ENCODE measurements at regions not wholly inside any gene's neighbourhood (a gene's known extent, or its start where the extent isn't known, plus 50 kb on each side); places are given as distances from the start of the nearest gene placed in this dataset.

DNA sequence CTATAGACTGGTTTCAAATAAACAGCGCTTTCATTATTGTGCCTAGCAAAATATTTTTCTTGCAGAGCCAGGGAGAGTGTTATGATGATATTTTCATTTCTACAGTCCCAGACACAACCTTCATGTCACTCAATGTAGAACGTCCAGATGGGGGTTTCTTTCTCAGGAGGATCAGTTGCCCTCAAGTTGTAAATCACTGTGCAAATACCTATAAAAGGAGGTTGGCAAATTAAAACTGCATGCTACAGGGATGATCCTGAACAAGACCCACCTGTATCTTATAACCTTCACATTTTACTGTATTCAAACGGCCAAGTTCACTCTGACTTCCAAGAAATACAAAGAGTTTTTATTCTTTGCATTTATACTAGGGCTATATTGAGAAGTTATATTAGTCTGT is 486.0 kb downstream of the EDEM1 start:
- H3K9me3 ChIP-seq (ENCODE audit: control insufficient read depth in 2 of 2, insufficient read depth in 1 of 2, low read length in 1 of 2) = no peaks in the 10 kb centered on the region
- H3K27me3 ChIP-seq (ENCODE audit: control insufficient read depth in 2 of 2, insufficient read depth in 1 of 2, low read length in 1 of 2) = no peaks in the 10 kb centered on the region
- no peaks in the 10 kb centered on the region for H3K4me1 ChIP-seq (ENCODE audit: control insufficient read depth in 2 of 2, insufficient read depth in 2 of 2, low read length in 2 of 2)
- H3K27ac ChIP-seq (ENCODE audit: low read depth in 1 of 2, low read length in 1 of 2) = no peak overlapping the region
- no peaks in the 10 kb centered on the region for H3K36me3 ChIP-seq (ENCODE audit: control insufficient read depth in 2 of 2, insufficient read depth in 2 of 2, low read length in 1 of 2)
- 92% methylated on average over 3 of the region's 3 CpGs for WGBS
- DNase-seq (ENCODE audit: low read depth in 6 of 9, low spot score in 9 of 9) = no peak
- H3K4me3 ChIP-seq (ENCODE audit: low read length in 2 of 2) = no peak overlapping the region

DNA sequence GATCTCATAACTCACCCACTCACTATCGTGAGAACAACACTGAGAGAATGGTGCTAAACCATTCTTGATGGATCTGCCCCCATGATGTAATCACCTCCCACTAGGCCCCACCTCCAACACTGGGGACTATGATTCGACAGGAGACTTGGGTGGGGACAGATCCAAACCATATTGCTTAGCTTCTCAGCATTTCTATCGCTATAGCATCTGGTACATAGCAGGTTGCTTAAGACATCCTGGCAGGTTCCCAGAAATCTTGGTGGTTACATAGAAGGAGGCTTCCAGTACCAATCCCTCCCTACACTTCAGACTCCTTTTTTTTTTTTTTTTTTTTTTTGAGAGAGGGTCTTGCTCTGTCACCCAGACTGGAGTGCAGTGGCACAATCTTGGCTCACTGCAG is 487.8 kb downstream of the EDEM1 start:
- H3K9me3 ChIP-seq (ENCODE audit: control insufficient read depth in 2 of 2, insufficient read depth in 1 of 2, low read length in 1 of 2) = no peaks in the 10 kb centered on the region
- H3K27me3 ChIP-seq (ENCODE audit: control insufficient read depth in 2 of 2, insufficient read depth in 1 of 2, low read length in 1 of 2) = no peaks in the 10 kb centered on the region
- no peak for DNase-seq (ENCODE audit: low read depth in 6 of 9, low spot score in 9 of 9)
- no peak overlapping the region for H3K27ac ChIP-seq (ENCODE audit: low read depth in 1 of 2, low read length in 1 of 2)
- H3K36me3 ChIP-seq (ENCODE audit: control insufficient read depth in 2 of 2, insufficient read depth in 2 of 2, low read length in 1 of 2) = no peaks in the 10 kb centered on the region
- 97% methylated on average over 3 of the region's 3 CpGs for WGBS
- no peaks in the 10 kb centered on the region for H3K4me1 ChIP-seq (ENCODE audit: control insufficient read depth in 2 of 2, insufficient read depth in 2 of 2, low read length in 2 of 2)
- no peak overlapping the region for H3K4me3 ChIP-seq (ENCODE audit: low read length in 2 of 2)

DNA sequence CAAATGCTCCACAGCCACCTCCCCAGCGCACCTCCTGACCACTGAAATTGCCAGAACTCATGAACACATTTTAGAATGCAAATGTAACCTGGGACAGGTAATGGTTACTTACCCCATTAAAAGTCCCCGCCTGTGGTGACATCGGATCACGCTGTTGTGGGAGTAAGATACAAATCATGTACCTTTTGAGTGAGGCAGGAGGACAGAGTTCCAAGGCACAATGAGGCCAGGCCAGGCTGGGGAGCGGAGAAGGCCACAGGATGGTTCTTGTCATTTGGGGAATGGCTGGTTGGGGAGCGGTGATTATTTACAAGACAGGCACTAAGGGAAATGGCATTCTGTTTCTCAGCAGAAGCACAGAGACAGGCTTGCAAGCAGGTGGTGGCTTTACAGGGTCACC is 490.0 kb downstream of the EDEM1 start:
- Histone ChIP-seq H3K4me1 (ENCODE audit: control insufficient read depth in 2 of 2, insufficient read depth in 2 of 2, low read length in 2 of 2) (no peaks in the 10 kb centered on the region), H3K36me3 (ENCODE audit: control insufficient read depth in 2 of 2, insufficient read depth in 2 of 2, low read length in 1 of 2) (no peaks in the 10 kb centered on the region), H3K9me3 (ENCODE audit: control insufficient read depth in 2 of 2, insufficient read depth in 1 of 2, low read length in 1 of 2) (no peaks in the 10 kb centered on the region), H3K27ac (ENCODE audit: low read depth in 1 of 2, low read length in 1 of 2) (no peak overlapping the region), H3K4me3 (ENCODE audit: low read length in 2 of 2) (no peak overlapping the region), H3K27me3 (ENCODE audit: control insufficient read depth in 2 of 2, insufficient read depth in 1 of 2, low read length in 1 of 2) (no peaks in the 10 kb centered on the region)
- 96% methylated on average over 6 of the region's 6 CpGs for WGBS
- no peak for DNase-seq (ENCODE audit: low read depth in 6 of 9, low spot score in 9 of 9)

DNA sequence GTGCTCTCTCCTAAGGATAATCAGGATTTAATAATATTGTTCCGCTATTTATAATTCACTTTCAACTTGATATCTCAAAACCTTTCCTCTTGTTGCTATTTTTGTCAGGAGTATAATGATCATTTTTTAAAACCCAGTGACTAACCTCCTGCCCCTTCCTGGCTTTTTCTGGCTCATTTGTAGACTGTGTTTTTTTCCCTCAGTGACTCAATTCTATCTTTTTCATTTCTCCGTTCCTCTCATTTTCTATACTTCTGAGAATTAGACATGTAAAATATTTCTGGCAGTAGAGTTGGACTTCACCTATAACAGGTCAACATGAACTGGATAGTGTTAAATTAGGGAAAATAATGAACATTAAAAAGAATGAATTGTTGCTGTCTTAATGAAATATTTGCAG is 490.7 kb downstream of the EDEM1 start:
- no peak for DNase-seq (ENCODE audit: low read depth in 6 of 9, low spot score in 9 of 9)
- no peak overlapping the region for H3K27ac ChIP-seq (ENCODE audit: low read depth in 1 of 2, low read length in 1 of 2)
- no peak overlapping the region for H3K4me3 ChIP-seq (ENCODE audit: low read length in 2 of 2)
- H3K27me3 ChIP-seq (ENCODE audit: control insufficient read depth in 2 of 2, insufficient read depth in 1 of 2, low read length in 1 of 2) = no peaks in the 10 kb centered on the region
- no peaks in the 10 kb centered on the region for H3K4me1 ChIP-seq (ENCODE audit: control insufficient read depth in 2 of 2, insufficient read depth in 2 of 2, low read length in 2 of 2)
- no peaks in the 10 kb centered on the region for H3K36me3 ChIP-seq (ENCODE audit: control insufficient read depth in 2 of 2, insufficient read depth in 2 of 2, low read length in 1 of 2)
- WGBS = 96% methylated on average over 2 of the region's 2 CpGs
- H3K9me3 ChIP-seq (ENCODE audit: control insufficient read depth in 2 of 2, insufficient read depth in 1 of 2, low read length in 1 of 2) = no peaks in the 10 kb centered on the region

DNA sequence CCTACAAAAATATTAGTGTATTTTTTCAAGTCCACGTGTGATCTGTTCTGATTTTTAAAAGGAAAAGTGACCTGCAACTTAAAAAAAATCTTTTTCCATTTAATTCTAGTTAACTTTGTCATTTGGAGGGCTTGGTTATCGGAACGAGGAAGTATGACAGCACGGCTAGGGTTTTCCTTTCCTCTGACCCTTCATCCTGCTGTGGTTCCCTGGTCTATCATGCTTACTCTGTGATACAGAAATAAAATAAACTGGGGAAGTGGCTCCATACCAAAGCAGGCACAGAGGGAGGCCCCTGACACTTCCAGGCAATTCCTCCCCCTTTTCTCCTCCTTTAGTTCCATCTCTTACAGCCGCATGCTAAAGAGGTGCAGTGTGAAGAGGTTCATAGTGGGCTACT is 491.3 kb downstream of the EDEM1 start:
- no peak overlapping the region for H3K27ac ChIP-seq (ENCODE audit: low read depth in 1 of 2, low read length in 1 of 2)
- no peaks in the 10 kb centered on the region for H3K4me1 ChIP-seq (ENCODE audit: control insufficient read depth in 2 of 2, insufficient read depth in 2 of 2, low read length in 2 of 2)
- 90% methylated on average over 5 of the region's 5 CpGs for WGBS
- no peak for DNase-seq (ENCODE audit: low read depth in 6 of 9, low spot score in 9 of 9)
- H3K36me3 ChIP-seq (ENCODE audit: control insufficient read depth in 2 of 2, insufficient read depth in 2 of 2, low read length in 1 of 2) = no peaks in the 10 kb centered on the region
- no peaks in the 10 kb centered on the region for H3K27me3 ChIP-seq (ENCODE audit: control insufficient read depth in 2 of 2, insufficient read depth in 1 of 2, low read length in 1 of 2)
- no peaks in the 10 kb centered on the region for H3K9me3 ChIP-seq (ENCODE audit: control insufficient read depth in 2 of 2, insufficient read depth in 1 of 2, low read length in 1 of 2)
- H3K4me3 ChIP-seq (ENCODE audit: low read length in 2 of 2) = no peak overlapping the region

DNA sequence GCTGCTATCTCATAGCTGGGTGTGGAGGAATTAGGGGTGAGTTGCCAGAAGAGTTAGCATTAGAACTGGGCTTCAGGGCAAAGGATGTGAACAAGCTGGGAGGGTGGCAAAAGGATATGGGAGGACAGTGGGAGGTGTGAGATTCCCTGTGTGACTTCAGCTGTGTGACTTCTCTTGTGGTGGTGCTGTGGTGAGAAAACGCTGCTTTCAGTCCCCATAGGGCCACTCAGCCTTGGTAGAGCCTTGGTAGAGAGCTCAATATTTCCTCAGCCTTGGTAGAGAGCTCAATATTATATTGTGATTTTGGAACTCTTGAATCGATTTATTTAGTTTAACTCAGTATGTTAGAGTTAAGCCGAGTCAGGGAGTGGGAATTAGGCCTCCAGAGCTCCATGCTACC is 499.7 kb downstream of the EDEM1 start:
- Histone ChIP-seq H3K4me1 (ENCODE audit: control insufficient read depth in 2 of 2, insufficient read depth in 2 of 2, low read length in 2 of 2) (no peaks in the 10 kb centered on the region), H3K4me3 (ENCODE audit: low read length in 2 of 2) (no peak overlapping the region), H3K9me3 (ENCODE audit: control insufficient read depth in 2 of 2, insufficient read depth in 1 of 2, low read length in 1 of 2) (peaks cover 0 to 2% of the 10 kb centered on the region in 2 donors), H3K27ac (ENCODE audit: low read depth in 1 of 2, low read length in 1 of 2) (no peak overlapping the region), H3K36me3 (ENCODE audit: control insufficient read depth in 2 of 2, insufficient read depth in 2 of 2, low read length in 1 of 2) (no peaks in the 10 kb centered on the region), H3K27me3 (ENCODE audit: control insufficient read depth in 2 of 2, insufficient read depth in 1 of 2, low read length in 1 of 2) (no peaks in the 10 kb centered on the region)
- DNase-seq (ENCODE audit: low read depth in 6 of 9, low spot score in 9 of 9) = no peak
- 87% methylated on average over 3 of the region's 3 CpGs for WGBS

DNA sequence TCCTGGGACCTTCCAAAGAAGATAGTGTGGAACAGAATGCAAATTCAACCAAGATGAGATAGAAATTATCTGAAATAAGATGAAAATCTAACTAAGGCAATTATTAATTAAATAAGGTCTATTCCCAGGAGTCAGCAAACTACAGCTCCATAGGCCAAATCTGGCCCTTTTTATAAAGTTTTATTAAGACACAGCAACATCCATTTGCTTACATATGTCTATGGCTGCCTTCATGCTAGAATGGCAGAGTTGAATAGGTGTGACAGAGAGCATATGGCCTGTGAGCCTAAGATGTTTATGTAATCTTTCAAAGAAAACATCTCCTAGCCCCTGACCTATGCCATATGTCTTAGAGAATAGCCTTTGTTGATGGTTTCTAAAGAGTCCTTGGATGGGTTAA is 503.0 kb downstream of the EDEM1 start:
- H3K27me3 ChIP-seq (ENCODE audit: control insufficient read depth in 2 of 2, insufficient read depth in 1 of 2, low read length in 1 of 2) = no peaks in the 10 kb centered on the region
- no peaks in the 10 kb centered on the region for H3K36me3 ChIP-seq (ENCODE audit: control insufficient read depth in 2 of 2, insufficient read depth in 2 of 2, low read length in 1 of 2)
- H3K4me1 ChIP-seq (ENCODE audit: control insufficient read depth in 2 of 2, insufficient read depth in 2 of 2, low read length in 2 of 2) = no peaks in the 10 kb centered on the region
- H3K4me3 ChIP-seq (ENCODE audit: low read length in 2 of 2) = no peak overlapping the region
- no peak for DNase-seq (ENCODE audit: low read depth in 6 of 9, low spot score in 9 of 9)
- no peak overlapping the region for H3K27ac ChIP-seq (ENCODE audit: low read depth in 1 of 2, low read length in 1 of 2)
- peaks cover 0 to 2% of the 10 kb centered on the region in 2 donors for H3K9me3 ChIP-seq (ENCODE audit: control insufficient read depth in 2 of 2, insufficient read depth in 1 of 2, low read length in 1 of 2)

DNA sequence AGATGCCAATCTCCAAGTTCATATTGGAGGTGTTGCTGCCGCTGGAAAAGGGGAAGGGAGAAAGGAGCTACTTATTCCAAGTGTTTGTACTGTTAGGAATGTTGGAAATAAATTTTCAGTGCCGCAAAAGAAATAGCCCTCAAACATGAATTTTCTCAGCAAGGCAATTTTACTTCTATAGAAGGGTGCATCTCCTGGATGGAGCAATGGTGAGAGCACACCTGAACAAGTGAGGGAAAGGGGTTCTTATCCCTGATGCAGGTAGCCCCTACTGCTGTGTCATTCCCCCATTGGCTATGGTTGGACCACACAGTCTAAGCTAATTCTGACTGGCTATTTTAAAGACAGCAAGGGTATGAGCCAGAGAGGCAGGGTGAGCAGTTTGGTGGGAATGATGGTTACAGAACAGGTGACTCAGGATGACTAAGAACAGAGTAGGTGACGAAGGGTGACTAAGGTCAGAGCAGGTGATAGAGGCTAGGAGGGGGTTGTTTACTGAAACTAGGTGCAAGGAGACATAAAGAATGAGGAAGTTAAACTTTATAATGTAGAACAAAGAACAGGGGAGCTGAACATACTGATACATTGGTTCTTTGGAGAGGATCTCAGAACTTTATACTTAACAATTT is 503.5 kb downstream of the EDEM1 start:
- Histone ChIP-seq H3K4me1 (ENCODE audit: control insufficient read depth in 2 of 2, insufficient read depth in 2 of 2, low read length in 2 of 2) (no peaks in the 10 kb centered on the region), H3K27me3 (ENCODE audit: control insufficient read depth in 2 of 2, insufficient read depth in 1 of 2, low read length in 1 of 2) (no peaks in the 10 kb centered on the region)
- WGBS = 93% methylated on average over 3 of the region's 3 CpGs

DNA sequence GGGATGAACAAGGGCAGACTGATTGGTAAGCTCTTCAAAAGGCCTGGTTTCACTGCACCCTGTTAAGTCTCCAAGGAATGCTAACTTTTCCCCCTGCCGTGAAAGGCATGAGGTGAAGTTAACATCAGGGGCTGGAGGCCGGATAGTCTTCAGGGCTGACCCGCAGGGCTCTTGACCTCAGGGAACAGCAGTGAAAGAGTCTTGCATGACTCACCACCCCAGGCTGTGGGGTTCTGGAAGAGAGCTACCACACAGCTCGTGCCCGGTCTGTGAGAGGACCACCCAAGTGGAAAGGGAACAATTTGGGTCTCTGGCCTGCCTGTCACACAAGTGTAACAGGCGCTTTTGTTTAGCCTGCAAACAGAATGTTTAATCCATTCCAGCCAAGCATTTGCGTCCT is 504.9 kb downstream of the EDEM1 start:
- DNase-seq (ENCODE audit: low read depth in 6 of 9, low spot score in 9 of 9) = no peak
- Histone ChIP-seq H3K4me1 (ENCODE audit: control insufficient read depth in 2 of 2, insufficient read depth in 2 of 2, low read length in 2 of 2) (no peaks in the 10 kb centered on the region), H3K27ac (ENCODE audit: low read depth in 1 of 2, low read length in 1 of 2) (no peak overlapping the region), H3K4me3 (ENCODE audit: low read length in 2 of 2) (no peak overlapping the region), H3K9me3 (ENCODE audit: control insufficient read depth in 2 of 2, insufficient read depth in 1 of 2, low read length in 1 of 2) (peaks cover 0 to 2% of the 10 kb centered on the region in 2 donors), H3K36me3 (ENCODE audit: control insufficient read depth in 2 of 2, insufficient read depth in 2 of 2, low read length in 1 of 2) (no peaks in the 10 kb centered on the region), H3K27me3 (ENCODE audit: control insufficient read depth in 2 of 2, insufficient read depth in 1 of 2, low read length in 1 of 2) (no peaks in the 10 kb centered on the region)
- WGBS = 95% methylated on average over 7 of the region's 7 CpGs

More for the DNA sequence above, 503.5 kb downstream of the EDEM1 start:
- Histone ChIP-seq H3K9me3 (ENCODE audit: control insufficient read depth in 2 of 2, insufficient read depth in 1 of 2, low read length in 1 of 2) (peaks cover 0 to 2% of the 10 kb centered on the region in 2 donors), H3K27ac (ENCODE audit: low read depth in 1 of 2, low read length in 1 of 2) (no peak overlapping the region), H3K36me3 (ENCODE audit: control insufficient read depth in 2 of 2, insufficient read depth in 2 of 2, low read length in 1 of 2) (no peaks in the 10 kb centered on the region), H3K4me3 (ENCODE audit: low read length in 2 of 2) (no peak overlapping the region)
- DNase-seq (ENCODE audit: low read depth in 6 of 9, low spot score in 9 of 9) = no peak

DNA sequence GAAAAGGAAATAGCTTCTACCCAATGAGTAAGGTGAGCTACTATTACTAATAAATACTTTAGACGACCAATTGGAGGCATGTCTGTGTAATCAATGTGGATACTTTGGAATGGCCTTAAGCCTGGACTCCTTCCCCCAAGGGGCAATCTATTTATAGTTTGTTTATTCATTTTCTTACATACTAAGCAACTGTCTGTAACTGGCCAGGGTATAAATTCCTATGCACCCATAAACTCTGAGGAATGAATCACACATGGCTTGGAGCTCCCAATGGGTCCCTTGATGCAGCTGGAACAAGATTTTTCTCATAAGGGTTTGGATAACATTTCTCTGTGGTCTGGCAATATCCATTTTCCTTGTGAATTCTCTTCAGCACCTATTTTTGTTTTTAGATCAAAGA is 506.8 kb downstream of the EDEM1 start:
- H3K27me3 ChIP-seq (ENCODE audit: control insufficient read depth in 2 of 2, insufficient read depth in 1 of 2, low read length in 1 of 2) = no peaks in the 10 kb centered on the region
- no peaks in the 10 kb centered on the region for H3K36me3 ChIP-seq (ENCODE audit: control insufficient read depth in 2 of 2, insufficient read depth in 2 of 2, low read length in 1 of 2)
- no peak overlapping the region for H3K27ac ChIP-seq (ENCODE audit: low read depth in 1 of 2, low read length in 1 of 2)
- peaks cover 0 to 2% of the 10 kb centered on the region in 2 donors for H3K9me3 ChIP-seq (ENCODE audit: control insufficient read depth in 2 of 2, insufficient read depth in 1 of 2, low read length in 1 of 2)
- H3K4me1 ChIP-seq (ENCODE audit: control insufficient read depth in 2 of 2, insufficient read depth in 2 of 2, low read length in 2 of 2) = no peaks in the 10 kb centered on the region
- DNase-seq (ENCODE audit: low read depth in 6 of 9, low spot score in 9 of 9) = no peak
- no peak overlapping the region for H3K4me3 ChIP-seq (ENCODE audit: low read length in 2 of 2)
- 91% methylated on average over 1 of the region's 1 CpG for whole genome bisulfite sequencing
